Neural cell (in vitro differentiated cells): ENCODE measurements at regions not wholly inside any gene's neighbourhood (a gene's known extent, or its start where the extent isn't known, plus 50 kb on each side); places are given as distances from the start of the nearest gene placed in this dataset.
A peak's percentile ranks its signal among the peaks of the same experiment; 100 is the strongest.

Experiments
- H2AFZ ChIP-seq: fragments of 200-600, 300-800 bp; sonication (generic), shearing (Covaris generic); 2 replicates; pipeline ENCODE4 v1.6.0; 2014; ENCODE audit warnings: low read depth, mild to moderate bottlenecking, antibody characterized with exemption, low read length, moderate library complexity
- H3F3A ChIP-seq: fragments of 200-600 bp; shearing (Covaris generic); 2 replicates; pipeline ENCODE4 v1.6.1; 2016; ENCODE audit warnings: mild to moderate bottlenecking, moderate library complexity, mixed read lengths, antibody characterized with exemption, low read length; ENCODE audit not compliant: insufficient read depth, poor library complexity, severe bottlenecking
- H3K27ac ChIP-seq: fragments of 200-600, 300-800 bp; sonication (generic), shearing (Covaris generic); 2 replicates; pipeline ENCODE4 v1.5.1; 2014; ENCODE audit warnings: mild to moderate bottlenecking, low read length, moderate library complexity
- H3K27me3 ChIP-seq: fragments of 300-800, 200-600 bp; sonication (generic), shearing (Covaris generic); 2 replicates; pipeline ENCODE4 v1.6.0; 2014; ENCODE audit warnings: mild to moderate bottlenecking, low read depth, low read length, moderate library complexity; ENCODE audit not compliant: insufficient read depth
- H3K36me3 ChIP-seq: fragments of 300-800, 200-600 bp; sonication (generic), shearing (Covaris generic); 2 replicates; pipeline ENCODE4 v1.5.1; 2014; ENCODE audit warnings: mild to moderate bottlenecking, antibody characterized with exemption, low read length, moderate library complexity; ENCODE audit not compliant: insufficient read depth
- H3K4me2 ChIP-seq: fragments of 300-800, 200-600 bp; sonication (generic), shearing (Covaris generic); 2 replicates; pipeline ENCODE4 v1.6.0; 2014; ENCODE audit warnings: mild to moderate bottlenecking, low read length
- H3K4me3 ChIP-seq: fragments of 300-800, 200-600 bp; sonication (generic), shearing (Covaris generic); 2 replicates; pipeline ENCODE4 v1.5.1; 2014; ENCODE audit warnings: mild to moderate bottlenecking, low read length, moderate library complexity
- H3K79me2 ChIP-seq: fragments of 200-600 bp; shearing (Covaris generic); replicated peaks from 2 replicates; pipeline ENCODE4 v1.6.0; 2014; ENCODE audit warnings: mild to moderate bottlenecking, low read length, moderate library complexity; ENCODE audit not compliant: insufficient read depth
- H3K9ac ChIP-seq: fragments of 300-800, 200-600 bp; sonication (generic), shearing (Covaris generic); 2 replicates; pipeline ENCODE4 v1.6.1; 2016; ENCODE audit warnings: mild to moderate bottlenecking, low read length, mixed read lengths
- H3K9me2 ChIP-seq: fragments of 200-600 bp; shearing (Covaris generic); 2 replicates; pipeline ENCODE4 v1.6.1; 2016; ENCODE audit warnings: mild to moderate bottlenecking, low read length, mixed read lengths; ENCODE audit not compliant: insufficient read depth
- H3K9me3 ChIP-seq: fragments of 200-600, 300-800 bp; sonication (generic), shearing (Covaris generic); 2 replicates; pipeline ENCODE4 v1.6.1; 2016; ENCODE audit warnings: mild to moderate bottlenecking, mixed run types, low read length, moderate library complexity, mixed read lengths
- H4K20me1 ChIP-seq: fragments of 200-600 bp; shearing (Covaris generic); 2 replicates; pipeline ENCODE4 v1.6.1; 2016; ENCODE audit warnings: mild to moderate bottlenecking, mixed run types; ENCODE audit not compliant: insufficient read depth
- CTCF ChIP-seq: fragments of 450-650 bp; IDR thresholded peaks from 2 replicates; pipeline ENCODE4 v1.5.1; 2014; ENCODE audit warnings: antibody characterized with exemption, mild to moderate bottlenecking, moderate library complexity; ENCODE audit not compliant: poor library complexity, severe bottlenecking
- EP300 ChIP-seq: fragments of 450-650 bp; conservative IDR thresholded peaks from 2 replicates; pipeline ENCODE4 v1.6.1; 2014; ENCODE audit warnings: antibody characterized with exemption, mild to moderate bottlenecking, moderate library complexity; ENCODE audit not compliant: poor library complexity, severe bottlenecking
- EZH2 ChIP-seq: fragments of 200-600, 300-800 bp; shearing (Covaris generic), sonication (generic); IDR thresholded peaks from 2 replicates; pipeline ENCODE4 v1.6.1; 2014; ENCODE audit warnings: antibody characterized with exemption, low read length, borderline replicate concordance, mild to moderate bottlenecking; ENCODE audit not compliant: insufficient read depth, poor library complexity, severe bottlenecking
- MXI1 ChIP-seq: fragments of 450-650 bp; conservative IDR thresholded peaks from 2 replicates; pipeline ENCODE4 v1.6.1; 2014; ENCODE audit warnings: antibody characterized with exemption, mild to moderate bottlenecking; ENCODE audit not compliant: poor library complexity, severe bottlenecking
- POLR2AphosphoS5 ChIP-seq: IDR thresholded peaks from 2 replicates; pipeline ENCODE4 v1.6.1; 2012
- RAD21 ChIP-seq: fragments of 450-650 bp; conservative IDR thresholded peaks from 2 replicates; pipeline ENCODE4 v1.6.1; 2014; ENCODE audit warnings: antibody characterized with exemption, mild to moderate bottlenecking, moderate library complexity
- REST ChIP-seq: IDR thresholded peaks from 2 replicates; pipeline ENCODE4 v1.6.1; 2012; ENCODE audit warnings: borderline replicate concordance
- SMC3 ChIP-seq: fragments of 450-650 bp; conservative IDR thresholded peaks from 2 replicates; pipeline ENCODE4 v1.6.1; 2014; ENCODE audit warnings: antibody characterized with exemption, mild to moderate bottlenecking, moderate library complexity; ENCODE audit not compliant: poor library complexity
- TAF1 ChIP-seq: IDR thresholded peaks from 2 replicates; pipeline ENCODE4 v1.6.1; 2012; ENCODE audit warnings: low read depth

DNA sequence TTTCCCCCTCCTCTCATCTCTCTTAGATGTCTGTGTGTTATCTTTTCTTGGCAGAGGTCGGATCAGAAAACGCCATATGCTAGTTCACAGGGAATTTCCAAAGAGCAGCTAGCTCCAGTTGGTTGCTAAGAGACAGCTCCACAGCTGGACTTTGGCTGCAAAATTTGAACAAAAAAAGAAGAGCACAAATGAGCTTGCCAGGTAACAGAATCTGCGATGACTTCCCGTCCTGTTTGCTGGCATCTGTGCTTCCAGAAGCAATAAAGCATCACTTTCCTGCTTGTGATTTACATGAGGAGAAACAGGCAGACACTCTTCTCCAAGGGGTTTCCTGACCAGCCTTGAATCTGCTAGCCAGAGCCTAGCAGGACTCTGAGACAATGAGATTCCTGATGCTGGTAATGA, 596.0 kb upstream of the B3GAT1 start:
- Histone ChIP-seq H3K79me2 (no peaks in the 10 kb centered on the region), H3K9me2 (no peaks in the 10 kb centered on the region), H3K9ac (no peak overlapping the region), H3K9me3 (no peaks in the 10 kb centered on the region), H4K20me1 (no peaks in the 10 kb centered on the region), H3K36me3 (no peaks in the 10 kb centered on the region), H2AFZ (no peak overlapping the region), H3K4me3 (no peak overlapping the region), H3K27me3 (no peaks in the 10 kb centered on the region), H3K27ac (peak overlapping the region; percentile 6), H3K4me2 (no peak overlapping the region), H3F3A (no peaks in the 10 kb centered on the region)
- no peak for TF ChIP-seq CTCF
- no peak for TF ChIP-seq RAD21
- TF ChIP-seq POLR2AphosphoS5 = no peak
- no peak for TF ChIP-seq EZH2
- TF ChIP-seq MXI1 = no peak
- no peak for TF ChIP-seq TAF1
- no peak for TF ChIP-seq EP300
- TF ChIP-seq REST = no peak
- TF ChIP-seq SMC3 = no peak

DNA sequence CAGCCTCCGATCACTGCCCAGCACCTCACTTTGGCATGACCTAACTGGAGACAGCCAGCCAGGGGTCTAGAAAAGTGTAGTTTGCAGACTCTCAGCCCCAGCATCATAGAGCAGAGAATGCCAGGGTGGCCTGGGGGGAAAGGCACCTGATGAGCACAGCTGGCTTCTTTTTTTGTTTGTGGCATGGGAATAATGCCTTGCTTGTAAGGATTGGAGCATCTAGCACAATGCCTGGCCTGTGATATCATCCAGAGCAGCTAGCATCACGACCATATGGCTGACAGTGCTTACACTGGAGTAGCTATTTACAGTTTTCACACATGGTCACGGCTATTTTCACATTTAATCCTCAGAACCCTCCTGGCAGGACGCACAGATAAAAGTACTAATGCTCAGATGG, 594.8 kb upstream of the B3GAT1 start:
- Histone ChIP-seq H3K27ac (no peak overlapping the region), H3K79me2 (no peaks in the 10 kb centered on the region), H2AFZ (no peak overlapping the region)

More for the DNA sequence above, 594.8 kb upstream of the B3GAT1 start:
- Histone ChIP-seq H3K27me3 (no peaks in the 10 kb centered on the region), H3K9ac (no peak overlapping the region), H3K9me3 (no peaks in the 10 kb centered on the region), H3K4me2 (no peak overlapping the region), H4K20me1 (no peaks in the 10 kb centered on the region), H3K36me3 (no peaks in the 10 kb centered on the region), H3K9me2 (no peaks in the 10 kb centered on the region), H3K4me3 (no peak overlapping the region), H3F3A (no peaks in the 10 kb centered on the region)
- TF ChIP-seq REST (no peak), EZH2 (no peak), POLR2AphosphoS5 (no peak), TAF1 (no peak), SMC3 (no peak), EP300 (no peak), MXI1 (no peak), RAD21 (no peak), CTCF (no peak)
